IMR-90 (cell line): ENCODE measurements at regions not wholly inside any gene's neighbourhood (a gene's known extent, or its start where the extent isn't known, plus 50 kb on each side); places are given as distances from the start of the nearest gene placed in this dataset.

ENCODE experiments used
- BHLHE40 ChIP-seq: fragments of 150-350 bp; IDR thresholded peaks from 2 replicates; pipeline ENCODE4 v1.6.1; 2016; ENCODE audit warnings: mild to moderate bottlenecking, low read depth, low read length
- CEBPB ChIP-seq: IDR thresholded peaks from 2 replicates; pipeline ENCODE4 v1.6.1; 2012; ENCODE audit warnings: low read depth, low read length, improper control_type of control experiment
- CTCF ChIP-seq: conservative IDR thresholded peaks from 2 replicates; pipeline ENCODE4 v1.5.1; 2012; ENCODE audit warnings: mild to moderate bottlenecking, low read depth, low read length, improper control_type of control experiment
- ELK1 ChIP-seq: fragments of 150-350 bp; IDR thresholded peaks from 2 replicates; pipeline ENCODE4 v1.6.1; 2016; ENCODE audit warnings: low read depth, mild to moderate bottlenecking, low read length, moderate library complexity, borderline replicate concordance
- MAFK ChIP-seq: IDR thresholded peaks from 2 replicates; pipeline ENCODE4 v1.6.1; 2012; ENCODE audit warnings: low read depth, low read length, improper control_type of control experiment
- MXI1 ChIP-seq: IDR thresholded peaks from 2 replicates; pipeline ENCODE4 v1.6.1; 2012; ENCODE audit warnings: low read depth, mild to moderate bottlenecking, low read length, moderate library complexity, borderline replicate concordance
- POLR2A ChIP-seq: IDR thresholded peaks from 2 replicates; pipeline ENCODE4 v1.6.1; 2012; ENCODE audit warnings: mild to moderate bottlenecking, low read depth, low read length
- RAD21 ChIP-seq: IDR thresholded peaks from 2 replicates; pipeline ENCODE4 v1.6.1; 2012; ENCODE audit warnings: low read length, improper control_type of control experiment
- RCOR1 ChIP-seq: IDR thresholded peaks from 2 replicates; pipeline ENCODE4 v1.6.1; 2012; ENCODE audit warnings: mild to moderate bottlenecking, low read length, improper control_type of control experiment; ENCODE audit not compliant: insufficient replicate concordance
- RFX5 ChIP-seq: IDR thresholded peaks from 2 replicates; pipeline ENCODE4 v1.8.0; 2012; ENCODE audit warnings: low read depth, mild to moderate bottlenecking, low read length, moderate library complexity
- USF2 ChIP-seq: fragments of 150-350 bp; IDR thresholded peaks from 2 replicates; pipeline ENCODE4 v1.6.1; 2017; ENCODE audit warnings: mild to moderate bottlenecking, antibody characterized with exemption, low read length, low read depth

GRCh38 chr3:96631050-96631449 is 183.3 kb upstream of the EPHA6 start:
- no peak for TF ChIP-seq CTCF
- no peak for TF ChIP-seq POLR2A
- TF ChIP-seq RAD21, result no peak
- TF ChIP-seq MXI1, result no peak
- TF ChIP-seq CEBPB, result no peak
- TF ChIP-seq MAFK, result no peak
- no peak for TF ChIP-seq RCOR1
- no peak for TF ChIP-seq USF2
- TF ChIP-seq RFX5, result no peak
- TF ChIP-seq BHLHE40, result no peak
- TF ChIP-seq ELK1, result no peak
